ENCODE measurements at regions not wholly inside any gene's neighbourhood (a gene's known extent, or its start where the extent isn't known, plus 50 kb on each side); places are given as distances from the start of the nearest gene placed in this dataset.
"Not testable (repeated sequence)": the region's sequence is repeated elsewhere in the genome, so short reads cannot be mapped to it uniquely, and the experiment has no call there.

GRCh38 chr4:131721883-131722282 lies 1427.2 kb upstream of the PCDH10 start:
- Histone ChIP-seq H3K27ac (ENCODE audit: extremely low read depth, low read depth, low read length) (no peak overlapping the region), H3K4me1 (ENCODE audit: control insufficient read depth, insufficient read depth, low read length) (no peaks in the 10 kb centered on the region), H3K4me3 (ENCODE audit: low read depth, low read length) (no peak overlapping the region), H3K36me3 (ENCODE audit: control insufficient read depth in 2 of 2, insufficient read depth in 1 of 2, low read length in 2 of 2) (no peaks in the 10 kb centered on the region), H3K9me3 (ENCODE audit: control insufficient read depth, insufficient read depth, low read depth, low read length) (no peaks in the 10 kb centered on the region)
- POLR2A ChIA-PET = no interaction called here
- TF ChIP-seq ZNF140 (tag by site-specific recombination; IDR thresholded peaks at IDR 0.05) = no peak
- no peak for TF ChIP-seq ZNF513 (tag by site-specific recombination; IDR thresholded peaks at IDR 0.05)
- TF ChIP-seq ZNF76 (tag by site-specific recombination; IDR thresholded peaks at IDR 0.05; ENCODE audit: borderline replicate concordance, low read depth) = no peak
- TF ChIP-seq SALL2 (tag by site-specific recombination; IDR thresholded peaks at IDR 0.05; ENCODE audit: borderline replicate concordance) = no peak
- no peak for TF ChIP-seq ZNF121 (tag by site-specific recombination; IDR thresholded peaks at IDR 0.05)
- no peak for TF ChIP-seq OSR2 (tag by site-specific recombination; IDR thresholded peaks at IDR 0.05)
- no peak for TF ChIP-seq ZNF398 (tag by site-specific recombination; IDR thresholded peaks at IDR 0.05)
- no peak for TF ChIP-seq ZNF843 (tag by site-specific recombination; IDR thresholded peaks at IDR 0.05)
- TF ChIP-seq SP3 (tag by site-specific recombination; IDR thresholded peaks at IDR 0.05) = no peak
- TF ChIP-seq ZSCAN4 (tag by site-specific recombination; IDR thresholded peaks at IDR 0.05) = no peak
- no peak for TF ChIP-seq BCL11B (tag by site-specific recombination; IDR thresholded peaks at IDR 0.05; ENCODE audit: low read depth)
- no peak for TF ChIP-seq KLF1 (tag by site-specific recombination; IDR thresholded peaks at IDR 0.05)
- no peak for TF ChIP-seq ZSCAN30 (tag by site-specific recombination; IDR thresholded peaks at IDR 0.05)
- TF ChIP-seq HOXD13 (CRISPR knock-in tag; IDR thresholded peaks at IDR 0.05; ENCODE audit: borderline replicate concordance) = no peak
- no peak for TF ChIP-seq ZNF529 (tag by site-specific recombination; IDR thresholded peaks at IDR 0.05; ENCODE audit: insufficient replicate concordance)
- CTCF ChIA-PET = no interaction called here

GRCh38 chr4:131723069-131723468 lies 1426.0 kb upstream of the PCDH10 start:
- H3K9me3 ChIP-seq (ENCODE audit: control insufficient read depth, insufficient read depth, low read depth, low read length); H3K4me3 ChIP-seq (ENCODE audit: low read depth, low read length); H3K4me1 ChIP-seq (ENCODE audit: control insufficient read depth, insufficient read depth, low read length); H3K27ac ChIP-seq (ENCODE audit: extremely low read depth, low read depth, low read length); CTCF ChIA-PET; H3K36me3 ChIP-seq (ENCODE audit: control insufficient read depth in 2 of 2, insufficient read depth in 1 of 2, low read length in 2 of 2); POLR2A ChIA-PET: not testable (repeated sequence)

- CTCF ChIA-PET; H3K27ac ChIP-seq (ENCODE audit: extremely low read depth, low read depth, low read length); H3K9me3 ChIP-seq (ENCODE audit: control insufficient read depth, insufficient read depth, low read depth, low read length); H3K36me3 ChIP-seq (ENCODE audit: control insufficient read depth in 2 of 2, insufficient read depth in 1 of 2, low read length in 2 of 2); H3K4me1 ChIP-seq (ENCODE audit: control insufficient read depth, insufficient read depth, low read length); POLR2A ChIA-PET: not testable (repeated sequence)
- H3K4me3 ChIP-seq (ENCODE audit: low read depth, low read length) = peak overlapping the region; percentile 39
Measured at GRCh38 chr4:131724847-131725246, 1424.2 kb upstream of the PCDH10 start.

GRCh38 chr4:131725521-131725920 lies 1423.6 kb upstream of the PCDH10 start:
- CTCF ChIA-PET; H3K4me3 ChIP-seq (ENCODE audit: low read depth, low read length); POLR2A ChIA-PET; H3K27ac ChIP-seq (ENCODE audit: extremely low read depth, low read depth, low read length); H3K4me1 ChIP-seq (ENCODE audit: control insufficient read depth, insufficient read depth, low read length); H3K36me3 ChIP-seq (ENCODE audit: control insufficient read depth in 2 of 2, insufficient read depth in 1 of 2, low read length in 2 of 2); H3K9me3 ChIP-seq (ENCODE audit: control insufficient read depth, insufficient read depth, low read depth, low read length): not testable (repeated sequence)

- H3K36me3 ChIP-seq (ENCODE audit: control insufficient read depth in 2 of 2, insufficient read depth in 1 of 2, low read length in 2 of 2); H3K27ac ChIP-seq (ENCODE audit: extremely low read depth, low read depth, low read length); CTCF ChIA-PET; POLR2A ChIA-PET; H3K4me3 ChIP-seq (ENCODE audit: low read depth, low read length); H3K9me3 ChIP-seq (ENCODE audit: control insufficient read depth, insufficient read depth, low read depth, low read length); H3K4me1 ChIP-seq (ENCODE audit: control insufficient read depth, insufficient read depth, low read length): not testable (repeated sequence)
Measured at GRCh38 chr4:131726940-131727339, 1422.2 kb upstream of the PCDH10 start.

- H3K36me3 ChIP-seq (ENCODE audit: control insufficient read depth in 2 of 2, insufficient read depth in 1 of 2, low read length in 2 of 2); H3K27ac ChIP-seq (ENCODE audit: extremely low read depth, low read depth, low read length); H3K4me3 ChIP-seq (ENCODE audit: low read depth, low read length); CTCF ChIA-PET; H3K4me1 ChIP-seq (ENCODE audit: control insufficient read depth, insufficient read depth, low read length); H3K9me3 ChIP-seq (ENCODE audit: control insufficient read depth, insufficient read depth, low read depth, low read length); POLR2A ChIA-PET: not testable (repeated sequence)
Measured at GRCh38 chr4:131727418-131727817, 1421.7 kb upstream of the PCDH10 start.

GRCh38 chr4:131729205-131729604 lies 1419.9 kb upstream of the PCDH10 start:
- CTCF ChIA-PET; H3K9me3 ChIP-seq (ENCODE audit: control insufficient read depth, insufficient read depth, low read depth, low read length); H3K4me3 ChIP-seq (ENCODE audit: low read depth, low read length); POLR2A ChIA-PET; H3K4me1 ChIP-seq (ENCODE audit: control insufficient read depth, insufficient read depth, low read length); H3K36me3 ChIP-seq (ENCODE audit: control insufficient read depth in 2 of 2, insufficient read depth in 1 of 2, low read length in 2 of 2); H3K27ac ChIP-seq (ENCODE audit: extremely low read depth, low read depth, low read length): not testable (repeated sequence)

All from HEK293 (cell line).